MCF 10A (cell line): ENCODE measurements at regions not wholly inside any gene's neighbourhood (a gene's known extent, or its start where the extent isn't known, plus 50 kb on each side); places are given as distances from the start of the nearest gene placed in this dataset.

ENCODE experiments used
- BruUV-seq: library from RNA; stranded (reverse); fragments of 400-500 nt; replicated peaks from 2 replicates; lab custom pipeline; 2021; lab: Mats Ljungman, UMichigan
- CTCF ChIA-PET: fragments of 300-600 bp; sonication (Branson Sonifier 250); formaldehyde crosslinking; extraction: SDS; loops from one replicate; lab custom pipeline; 2021; ENCODE audit warnings: antibody characterized with exemption, inconsistent platforms; lab: Yijun Ruan, JAX
- POLR2A ChIA-PET: fragments of 300-600, 350-650 bp; sonication (Branson Sonifier 250); formaldehyde crosslinking; extraction: SDS; loops from one replicate; lab custom pipeline; 2020; ENCODE audit warnings: antibody characterized with exemption, inconsistent platforms; lab: Yijun Ruan, JAX
- DNase-seq: peaks from one replicate; pipeline ENCODE4 v3.0.0-alpha.2; 2018; ENCODE audit not compliant: unreplicated experiment
- H3K27ac Mint-ChIP-seq: one replicate; pipeline ENCODE4 v1.8.0; 2022; ENCODE audit warnings: mild to moderate bottlenecking, low read depth, mixed read lengths; ENCODE audit not compliant: unreplicated experiment
- H3K27me3 Mint-ChIP-seq: one replicate; pipeline ENCODE4 v1.8.0; 2022; ENCODE audit warnings: mixed read lengths; ENCODE audit not compliant: insufficient read depth, unreplicated experiment
- H3K36me3 Mint-ChIP-seq: one replicate; pipeline ENCODE4 v1.8.0; 2022; ENCODE audit warnings: mild to moderate bottlenecking, moderate library complexity, mixed read lengths; ENCODE audit not compliant: insufficient read depth, unreplicated experiment
- H3K4me1 Mint-ChIP-seq: one replicate; pipeline ENCODE4 v1.8.0; 2022; ENCODE audit warnings: mixed read lengths; ENCODE audit not compliant: insufficient read depth, unreplicated experiment
- H3K4me3 Mint-ChIP-seq: one replicate; pipeline ENCODE4 v1.8.0; 2022; ENCODE audit warnings: mild to moderate bottlenecking, moderate library complexity, mixed read lengths; ENCODE audit not compliant: unreplicated experiment
- H3K9me3 Mint-ChIP-seq: one replicate; pipeline ENCODE4 v1.8.0; 2022; ENCODE audit warnings: mixed read lengths; ENCODE audit not compliant: unreplicated experiment
- intact Hi-C: fragments of 100-400 bp; cut with micrococcal nuclease; formaldehyde crosslinking; loops from 2 replicates; pipeline ENCODE4 v1.14.1; 2022
- TF ChIP-seq, protein P1 (sequence below): fragments of 200-600 bp; IDR thresholded peaks from one replicate; pipeline ENCODE4 v1.8.0; 2022; ENCODE audit warnings: antibody characterized with exemption, mild to moderate bottlenecking; ENCODE audit not compliant: unreplicated experiment

DNA sequence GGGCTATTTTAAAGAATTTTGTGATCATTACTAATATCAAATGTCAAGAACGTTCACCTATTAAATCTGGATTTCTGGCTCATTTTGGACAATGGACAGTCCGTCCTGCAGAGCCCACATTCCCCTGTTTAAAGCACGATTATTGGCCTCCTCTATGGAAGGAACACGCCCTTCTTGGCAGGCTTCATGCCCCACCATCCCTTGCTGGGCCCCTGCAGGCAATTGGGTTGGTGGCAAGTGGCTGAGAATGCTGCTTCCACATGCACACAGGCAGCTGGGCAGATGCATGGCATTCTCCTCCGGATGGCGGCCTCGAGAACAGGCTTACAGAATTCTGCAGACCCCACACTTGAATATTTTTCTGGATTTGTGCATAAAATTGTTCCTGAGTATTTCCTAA lies 305.8 kb upstream of the MKI67 start:
- intact Hi-C loops: no loop called here
- BruUV-seq: no TSS peak
- TF ChIP-seq, protein P1, sequence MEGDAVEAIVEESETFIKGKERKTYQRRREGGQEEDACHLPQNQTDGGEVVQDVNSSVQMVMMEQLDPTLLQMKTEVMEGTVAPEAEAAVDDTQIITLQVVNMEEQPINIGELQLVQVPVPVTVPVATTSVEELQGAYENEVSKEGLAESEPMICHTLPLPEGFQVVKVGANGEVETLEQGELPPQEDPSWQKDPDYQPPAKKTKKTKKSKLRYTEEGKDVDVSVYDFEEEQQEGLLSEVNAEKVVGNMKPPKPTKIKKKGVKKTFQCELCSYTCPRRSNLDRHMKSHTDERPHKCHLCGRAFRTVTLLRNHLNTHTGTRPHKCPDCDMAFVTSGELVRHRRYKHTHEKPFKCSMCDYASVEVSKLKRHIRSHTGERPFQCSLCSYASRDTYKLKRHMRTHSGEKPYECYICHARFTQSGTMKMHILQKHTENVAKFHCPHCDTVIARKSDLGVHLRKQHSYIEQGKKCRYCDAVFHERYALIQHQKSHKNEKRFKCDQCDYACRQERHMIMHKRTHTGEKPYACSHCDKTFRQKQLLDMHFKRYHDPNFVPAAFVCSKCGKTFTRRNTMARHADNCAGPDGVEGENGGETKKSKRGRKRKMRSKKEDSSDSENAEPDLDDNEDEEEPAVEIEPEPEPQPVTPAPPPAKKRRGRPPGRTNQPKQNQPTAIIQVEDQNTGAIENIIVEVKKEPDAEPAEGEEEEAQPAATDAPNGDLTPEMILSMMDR: no peak
- no peaks in the 10 kb centered on the region for H3K36me3 Mint-ChIP-seq
- no peak overlapping the region for H3K4me3 Mint-ChIP-seq
- H3K9me3 Mint-ChIP-seq: peaks cover 9% of the 10 kb centered on the region
- no peak for DNase-seq
- no peaks in the 10 kb centered on the region for H3K27me3 Mint-ChIP-seq
- no peak overlapping the region for H3K27ac Mint-ChIP-seq
- no peaks in the 10 kb centered on the region for H3K4me1 Mint-ChIP-seq
- POLR2A ChIA-PET: no interaction called here
- CTCF ChIA-PET: no interaction called here

DNA sequence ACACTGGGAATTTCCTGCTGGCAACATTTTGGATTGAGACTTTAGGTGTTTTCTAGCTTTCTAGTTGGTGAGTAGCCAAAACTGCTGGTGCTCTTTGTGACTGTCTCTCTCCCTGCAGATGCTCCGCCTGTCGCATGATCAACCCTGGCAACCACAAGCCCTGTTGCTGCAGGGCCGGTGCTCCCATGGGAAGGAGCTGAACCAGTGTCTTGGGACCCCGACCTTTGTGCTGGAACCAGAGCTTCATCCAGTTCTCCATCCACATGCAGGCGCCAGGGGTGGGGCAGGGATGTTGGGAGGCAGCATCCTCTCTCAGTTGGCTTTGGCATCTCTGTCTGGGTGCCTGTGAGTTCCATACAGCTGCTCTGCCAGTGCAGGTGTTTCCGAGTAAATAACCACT lies 306.2 kb upstream of the MKI67 start:
- Mint-ChIP-seq H3K4me3 (no peak overlapping the region), H3K4me1 (no peaks in the 10 kb centered on the region), H3K36me3 (no peaks in the 10 kb centered on the region), H3K27ac (no peak overlapping the region), H3K27me3 (no peaks in the 10 kb centered on the region), H3K9me3 (peaks cover 5% of the 10 kb centered on the region)
- BruUV-seq: no TSS peak
- TF ChIP-seq, protein P1: no peak
- intact Hi-C loops: no loop called here
- CTCF ChIA-PET: no interaction called here
- POLR2A ChIA-PET: no interaction called here
- no peak for DNase-seq

DNA sequence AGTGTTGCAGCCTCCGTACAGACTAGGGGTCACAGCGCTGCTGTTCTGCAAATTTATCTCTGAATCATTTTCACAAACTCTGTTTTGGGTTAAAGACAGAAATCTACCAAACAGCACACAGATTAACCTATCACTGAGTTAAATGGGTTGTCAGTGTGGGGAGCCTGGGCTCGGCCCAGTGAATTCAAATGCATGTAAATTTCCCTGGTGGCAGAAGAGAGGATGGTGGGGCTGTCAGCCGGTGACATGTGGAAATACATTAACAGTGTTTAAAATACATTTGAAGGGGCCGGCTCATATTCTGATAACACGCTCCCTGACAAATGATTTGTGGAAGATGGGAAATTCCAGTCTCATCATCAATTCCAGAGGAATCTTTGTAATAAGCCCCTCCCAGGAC lies 309.6 kb upstream of the MKI67 start:
- Mint-ChIP-seq H3K36me3 (no peaks in the 10 kb centered on the region), H3K27ac (no peak overlapping the region), H3K4me3 (no peak overlapping the region), H3K9me3 (peaks cover 12% of the 10 kb centered on the region), H3K27me3 (no peaks in the 10 kb centered on the region), H3K4me1 (no peaks in the 10 kb centered on the region)
- BruUV-seq: no TSS peak
- intact Hi-C loops: no loop called here
- POLR2A ChIA-PET: no interaction called here
- TF ChIP-seq, protein P1: no peak
- DNase-seq: no peak
- CTCF ChIA-PET: interaction anchor here (0.6 kb wide), 1 partner anchor 124 kb away, joined by 3 read pairs; no protein-coding TSS in a partner anchor

DNA sequence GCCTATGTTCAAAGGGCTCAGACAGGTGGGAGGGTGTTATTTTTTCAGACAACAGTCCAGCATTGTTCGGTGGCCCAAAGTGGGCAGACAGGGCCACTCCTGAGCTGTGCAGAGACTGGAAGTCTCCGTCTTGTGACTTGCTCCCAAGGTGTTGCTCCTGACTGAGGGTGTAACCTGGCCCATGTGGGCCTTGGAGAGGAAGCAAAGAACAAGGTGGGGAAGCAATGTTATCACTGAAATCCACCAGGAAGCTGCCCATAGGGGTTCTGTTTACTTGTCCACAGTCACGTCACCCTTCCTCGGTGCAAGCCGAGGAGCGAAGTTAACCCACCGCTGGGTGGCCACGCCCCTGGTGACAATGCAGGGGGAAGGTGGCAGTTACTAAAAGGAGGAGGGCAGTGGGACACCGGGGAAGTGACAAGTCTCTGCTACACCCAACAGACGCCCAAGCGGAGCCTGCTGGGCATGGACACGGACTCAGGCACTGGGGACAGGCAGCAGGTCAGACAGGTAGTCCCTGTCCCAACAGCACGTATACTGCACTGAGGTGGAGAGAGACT lies 311.6 kb upstream of the MKI67 start:
- Mint-ChIP-seq H3K9me3 (peaks cover 12% of the 10 kb centered on the region), H3K4me1 (no peaks in the 10 kb centered on the region), H3K27ac (no peak overlapping the region), H3K27me3 (peaks cover 20% of the 10 kb centered on the region), H3K4me3 (no peak overlapping the region), H3K36me3 (no peaks in the 10 kb centered on the region)
- ChIA-PET CTCF (no interaction called here), POLR2A (no interaction called here)
- TF ChIP-seq, protein P1: no peak
- BruUV-seq: no TSS peak
- no peak for DNase-seq
- intact Hi-C loops: no loop called here
